Parathyroid adenoma (tissue), 2 donors: ENCODE measurements at regions not wholly inside any gene's neighbourhood (a gene's known extent, or its start where the extent isn't known, plus 50 kb on each side); places are given as distances from the start of the nearest gene placed in this dataset.
"Not testable (repeated sequence)": the region's sequence is repeated elsewhere in the genome, so short reads cannot be mapped to it uniquely, and the experiment has no call there.

Experiments
- H2AFZ ChIP-seq: fragments of 300-600 bp; sonication (generic); one replicate; pipeline ENCODE4 v1.7.0; 2017; ENCODE audit warnings: antibody characterized with exemption, mild to moderate bottlenecking
- H3K27ac ChIP-seq: fragments of 300-600 bp; sonication (generic); one replicate; pipeline ENCODE4 v1.7.0; 2017
- H3K27me3 ChIP-seq: fragments of 300-600 bp; sonication (generic); one replicate; pipeline ENCODE4 v1.7.0; 2017; ENCODE audit warnings: low read length; ENCODE audit not compliant: control insufficient read depth, insufficient read depth
- H3K36me3 ChIP-seq: fragments of 300-600 bp; sonication (generic); one replicate; pipeline ENCODE4 v1.7.0; 2017; ENCODE audit warnings: low read length; ENCODE audit not compliant: control insufficient read depth, insufficient read depth
- H3K4me1 ChIP-seq: fragments of 300-600 bp; sonication (generic); one replicate; pipeline ENCODE4 v1.7.0; 2017; ENCODE audit warnings: control low read depth
- H3K4me2 ChIP-seq: fragments of 300-600 bp; sonication (generic); one replicate; pipeline ENCODE4 v1.7.0; 2017; ENCODE audit warnings: low read length
- H3K4me3 ChIP-seq: fragments of 300-600 bp; sonication (generic); one replicate; pipeline ENCODE4 v1.7.0; 2017; ENCODE audit warnings: low read depth, low read length
- H3K79me2 ChIP-seq: fragments of 300-600 bp; sonication (generic); one replicate; pipeline ENCODE4 v1.7.0; 2017; ENCODE audit warnings: control low read depth
- H3K9ac ChIP-seq: fragments of 300-600 bp; sonication (generic); one replicate; pipeline ENCODE4 v1.7.0; 2017; ENCODE audit warnings: mild to moderate bottlenecking
- H3K9me3 ChIP-seq: fragments of 300-600 bp; sonication (generic); one replicate; pipeline ENCODE4 v1.7.0; 2017; ENCODE audit warnings: low read length; ENCODE audit not compliant: control insufficient read depth
- CTCF ChIP-seq: fragments of 300-600 bp; sonication (generic); IDR thresholded peaks from one replicate; pipeline ENCODE4 v1.7.0; 2017; ENCODE audit warnings: antibody characterized with exemption, mild to moderate bottlenecking
- donor health status: primary hyperparathyroidism.

DNA sequence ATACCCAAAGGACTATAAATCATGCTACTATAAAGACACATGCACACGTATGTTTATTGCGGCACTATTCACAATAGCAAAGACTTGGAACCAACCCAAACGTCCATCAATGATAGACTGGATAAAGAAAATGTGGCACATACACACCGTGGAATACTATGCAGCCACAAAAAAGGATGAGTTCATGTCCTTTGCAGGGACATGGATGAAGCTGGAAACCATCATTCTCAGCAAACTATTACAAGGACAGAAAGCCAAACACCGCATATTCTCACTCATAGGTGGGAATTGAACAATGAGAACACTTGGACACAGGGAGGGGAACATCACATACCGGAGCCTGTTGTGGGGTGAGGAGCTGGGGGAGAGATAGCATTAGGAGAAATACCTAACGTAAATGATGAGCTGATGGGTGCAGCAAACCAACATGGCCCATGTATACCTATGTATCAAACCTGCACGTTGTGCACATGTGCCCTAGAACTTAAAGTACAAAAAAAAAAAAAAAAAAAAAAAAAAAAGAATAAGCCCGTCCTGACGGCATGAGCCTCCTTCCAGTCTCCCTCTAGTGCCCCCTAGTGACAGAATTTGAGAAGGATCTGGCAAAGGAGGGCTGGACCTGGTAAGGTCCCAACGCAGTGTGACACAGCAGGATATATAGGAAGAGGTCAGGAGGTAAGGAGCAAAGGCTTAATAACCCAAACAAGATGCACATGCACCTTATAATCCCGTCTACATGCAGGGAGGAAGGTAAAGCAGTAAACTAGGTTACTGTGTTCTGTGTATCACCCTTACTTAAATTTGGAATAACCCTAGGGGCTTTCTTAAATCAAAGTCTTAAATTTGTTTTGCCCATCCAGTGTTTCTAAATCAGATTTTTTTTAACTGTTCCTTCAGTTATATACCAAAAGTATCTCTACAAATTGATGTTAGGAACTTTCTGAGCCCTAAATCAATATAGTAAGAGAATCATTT lies 214.8 kb downstream of the UNC5CL start:
- not testable (repeated sequence) for H3K27me3 ChIP-seq, H3K36me3 ChIP-seq, H3K79me2 ChIP-seq, H3K9me3 ChIP-seq, H3K27ac ChIP-seq, H3K4me3 ChIP-seq, H2AFZ ChIP-seq, H3K4me2 ChIP-seq, H3K4me1 ChIP-seq, H3K9ac ChIP-seq
- TF ChIP-seq CTCF: peak; percentile 35

DNA sequence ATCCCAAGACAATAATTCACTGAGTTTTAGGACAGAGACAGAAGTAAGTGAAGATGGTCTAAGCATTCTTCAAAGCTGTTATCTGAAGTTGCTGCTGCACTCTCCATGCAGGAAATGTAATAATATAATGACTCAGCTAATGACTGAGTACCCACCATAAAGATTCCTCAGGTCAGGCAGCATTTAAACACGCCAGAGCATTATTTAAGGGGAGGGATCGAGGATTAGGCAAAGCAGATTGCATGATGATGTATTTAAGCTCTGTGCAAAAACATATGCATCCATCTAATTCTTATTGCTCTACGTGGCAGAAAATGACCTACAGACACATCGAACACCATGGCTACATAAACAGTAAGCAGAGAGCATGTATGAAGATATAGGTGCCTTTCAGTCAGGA lies 216.4 kb downstream of the UNC5CL start:
- Histone ChIP-seq H3K4me2 (no peak overlapping the region), H3K4me3 (no peak overlapping the region), H3K9ac (no peak overlapping the region), H3K36me3 (no peaks in the 10 kb centered on the region), H2AFZ (no peak overlapping the region), H3K27me3 (no peaks in the 10 kb centered on the region), H3K4me1 (no peaks in the 10 kb centered on the region), H3K79me2 (no peaks in the 10 kb centered on the region), H3K9me3 (no peaks in the 10 kb centered on the region), H3K27ac (no peak overlapping the region)
- TF ChIP-seq CTCF: no peak

GRCh38 chr6:40819182-40819834 lies 219.7 kb downstream of the UNC5CL start:
- H3K79me2 ChIP-seq: no peaks in the 10 kb centered on the region
- H3K36me3 ChIP-seq: no peaks in the 10 kb centered on the region
- no peaks in the 10 kb centered on the region for H3K4me1 ChIP-seq
- no peak overlapping the region for H3K4me3 ChIP-seq
- TF ChIP-seq CTCF: no peak
- H3K27ac ChIP-seq: no peak overlapping the region
- H2AFZ ChIP-seq: no peak overlapping the region
- no peak overlapping the region for H3K9ac ChIP-seq
- H3K4me2 ChIP-seq: no peak overlapping the region
- no peaks in the 10 kb centered on the region for H3K9me3 ChIP-seq
- H3K27me3 ChIP-seq: no peaks in the 10 kb centered on the region

DNA sequence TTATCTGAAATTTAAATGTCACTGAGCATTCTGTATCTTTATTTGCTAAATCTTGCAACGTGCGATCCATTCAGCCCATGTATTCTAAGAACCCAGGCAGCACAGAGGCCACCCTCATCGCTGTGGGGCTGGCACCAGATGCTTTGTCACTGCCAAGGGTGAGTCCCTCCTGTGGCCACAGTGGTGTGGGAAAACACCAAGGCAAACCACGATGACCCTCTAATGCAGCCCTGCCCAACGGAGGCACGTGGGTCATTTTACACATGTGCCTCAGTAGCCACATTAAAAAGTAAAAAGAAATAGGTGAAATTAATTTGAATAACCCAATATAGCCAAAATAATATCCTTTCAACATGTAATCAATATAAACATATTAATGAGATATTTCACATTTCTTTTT lies 221.7 kb downstream of the UNC5CL start:
- H3K27me3 ChIP-seq: no peaks in the 10 kb centered on the region
- no peak for TF ChIP-seq CTCF
- no peaks in the 10 kb centered on the region for H3K79me2 ChIP-seq
- no peak overlapping the region for H3K4me2 ChIP-seq
- no peak overlapping the region for H3K27ac ChIP-seq
- no peak overlapping the region for H2AFZ ChIP-seq
- no peaks in the 10 kb centered on the region for H3K9me3 ChIP-seq
- H3K4me1 ChIP-seq: no peaks in the 10 kb centered on the region
- H3K9ac ChIP-seq: no peak overlapping the region
- H3K36me3 ChIP-seq: no peaks in the 10 kb centered on the region
- no peak overlapping the region for H3K4me3 ChIP-seq
